Ishikawa (cell line): ENCODE measurements at regions not wholly inside any gene's neighbourhood (a gene's known extent, or its start where the extent isn't known, plus 50 kb on each side); places are given as distances from the start of the nearest gene placed in this dataset.

Experiments used
- CEBPB ChIP-seq: IDR thresholded peaks from 2 replicates; pipeline ENCODE4 v1.6.1; 2012
- CREB1 ChIP-seq: IDR thresholded peaks from 2 replicates; pipeline ENCODE4 v1.6.1; 2012; ENCODE audit warnings: low read depth
- EGR1 ChIP-seq: IDR thresholded peaks from 2 replicates; pipeline ENCODE4 v1.6.1; 2012
- EP300 ChIP-seq: IDR thresholded peaks from 2 replicates; pipeline ENCODE4 v1.6.1; 2012; ENCODE audit warnings: borderline replicate concordance
- FOXM1 ChIP-seq: IDR thresholded peaks from 2 replicates; pipeline ENCODE4 v1.6.1; 2012; ENCODE audit warnings: low read depth, borderline replicate concordance
- MAX ChIP-seq: IDR thresholded peaks from 2 replicates; pipeline ENCODE4 v1.6.1; 2012
- NFIC ChIP-seq: IDR thresholded peaks from 2 replicates; pipeline ENCODE4 v1.6.1; 2012
- RAD21 ChIP-seq: IDR thresholded peaks from 2 replicates; pipeline ENCODE4 v1.6.1; 2012; ENCODE audit warnings: low read depth
- REST ChIP-seq: IDR thresholded peaks from 2 replicates; pipeline ENCODE4 v1.6.1; 2012; ENCODE audit warnings: low read depth, mild to moderate bottlenecking
- TAF1 ChIP-seq: IDR thresholded peaks from 2 replicates; pipeline ENCODE4 v1.6.1; 2012; ENCODE audit warnings: low read depth, mild to moderate bottlenecking
- TCF12 ChIP-seq: IDR thresholded peaks from 2 replicates; pipeline ENCODE4 v1.6.1; 2012; ENCODE audit warnings: low read depth
- TEAD4 ChIP-seq: IDR thresholded peaks from 2 replicates; pipeline ENCODE4 v1.6.1; 2012
- USF1 ChIP-seq: IDR thresholded peaks from 2 replicates; pipeline ENCODE4 v1.6.1; 2012
- YY1 ChIP-seq: IDR thresholded peaks from 2 replicates; pipeline ENCODE4 v1.6.1; 2012; ENCODE audit warnings: low read depth
- ZBTB7A ChIP-seq: IDR thresholded peaks from 2 replicates; pipeline ENCODE4 v1.6.1; 2012; ENCODE audit warnings: low read depth

GRCh38 chr4:38509551-38509950, 154.4 kb upstream of the KLF3 start:
- TF ChIP-seq EP300 (no peak), MAX (no peak), TCF12 (no peak), REST (no peak), CEBPB (no peak), FOXM1 (no peak), NFIC (no peak), USF1 (no peak), ZBTB7A (no peak), EGR1 (no peak), TEAD4 (no peak), CREB1 (no peak), TAF1 (no peak), RAD21 (no peak)

- no peak for TF ChIP-seq MAX
- no peak for TF ChIP-seq CEBPB
- TF ChIP-seq TCF12, result no peak
- no peak for TF ChIP-seq TAF1
- no peak for TF ChIP-seq EP300
- no peak for TF ChIP-seq REST
Observed at GRCh38 chr4:38510201-38510600, 153.8 kb upstream of the KLF3 start.

- TF ChIP-seq RAD21 (no peak), FOXM1 (no peak), TCF12 (no peak), ZBTB7A (no peak), YY1 (no peak), EGR1 (no peak), TAF1 (no peak), TEAD4 (no peak), MAX (no peak), CREB1 (no peak), EP300 (no peak), REST (no peak), NFIC (no peak), CEBPB (no peak), USF1 (no peak)
Observed at GRCh38 chr4:38511702-38512101, 152.3 kb upstream of the KLF3 start.

- TF ChIP-seq CREB1, result no peak
- no peak for TF ChIP-seq RAD21
- no peak for TF ChIP-seq ZBTB7A
- no peak for TF ChIP-seq FOXM1
- TF ChIP-seq CEBPB, result no peak
- no peak for TF ChIP-seq YY1
- TF ChIP-seq TEAD4, result no peak
- TF ChIP-seq EGR1, result no peak
- TF ChIP-seq TCF12, result no peak
- no peak for TF ChIP-seq USF1
- no peak for TF ChIP-seq EP300
- TF ChIP-seq TAF1, result no peak
- no peak for TF ChIP-seq REST
- TF ChIP-seq NFIC, result no peak
- no peak for TF ChIP-seq MAX
Observed at GRCh38 chr4:38512840-38513239, 151.2 kb upstream of the KLF3 start.
